HG03342 (cell line): ENCODE measurements at regions not wholly inside any gene's neighbourhood (a gene's known extent, or its start where the extent isn't known, plus 50 kb on each side); places are given as distances from the start of the nearest gene placed in this dataset.

Experiments
- ATAC-seq: cut with Tn5 transposase; IDR thresholded peaks from one replicate; pipeline ENCODE4 v1.9.1; 2021; ENCODE audit warnings: mild to moderate bottlenecking, moderate library complexity; ENCODE audit not compliant: unreplicated experiment

DNA sequence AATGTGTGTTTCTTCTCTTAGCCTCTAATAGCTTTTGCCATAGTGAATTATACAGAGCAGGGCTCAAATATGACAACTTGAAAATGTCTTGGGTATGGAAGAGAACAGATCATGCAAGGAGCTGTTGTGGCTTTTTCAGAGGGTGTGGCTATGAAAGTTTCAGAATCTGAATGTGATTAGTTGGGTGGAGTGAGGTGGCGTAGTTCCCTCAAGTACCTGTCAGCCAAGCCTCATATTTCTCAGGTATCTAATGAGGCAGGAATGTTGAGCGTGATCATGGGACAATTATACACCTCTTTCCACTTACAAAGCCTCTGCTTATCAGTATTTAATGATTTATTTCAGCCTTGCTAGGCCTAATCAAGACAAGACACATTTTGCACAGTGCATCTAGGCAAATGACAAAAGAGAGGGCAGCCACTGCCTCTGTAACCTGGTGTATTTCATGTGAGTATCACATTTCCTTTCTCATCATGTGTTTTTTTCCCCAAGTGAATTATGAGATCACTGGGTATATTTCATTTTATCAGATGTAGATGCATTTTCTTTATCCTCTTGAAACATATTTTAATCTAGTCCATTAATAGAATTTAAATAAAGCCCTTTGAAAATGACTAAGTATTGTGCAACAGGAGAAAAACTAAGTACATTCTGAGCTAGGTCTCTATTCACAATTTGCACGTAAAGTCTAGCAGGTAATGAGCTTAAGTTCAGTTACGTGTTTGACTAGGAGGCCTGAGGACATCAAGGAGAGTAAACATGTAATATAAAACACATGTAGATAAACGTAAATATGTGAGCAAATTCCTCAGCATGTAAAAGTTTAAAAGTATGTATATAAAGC is 644.4 kb upstream of the IGFBP3 start:
- no peak for ATAC-seq

GRCh38 chr7:46559194-46559832 is 638.2 kb upstream of the IGFBP3 start:
- no peak for ATAC-seq

DNA sequence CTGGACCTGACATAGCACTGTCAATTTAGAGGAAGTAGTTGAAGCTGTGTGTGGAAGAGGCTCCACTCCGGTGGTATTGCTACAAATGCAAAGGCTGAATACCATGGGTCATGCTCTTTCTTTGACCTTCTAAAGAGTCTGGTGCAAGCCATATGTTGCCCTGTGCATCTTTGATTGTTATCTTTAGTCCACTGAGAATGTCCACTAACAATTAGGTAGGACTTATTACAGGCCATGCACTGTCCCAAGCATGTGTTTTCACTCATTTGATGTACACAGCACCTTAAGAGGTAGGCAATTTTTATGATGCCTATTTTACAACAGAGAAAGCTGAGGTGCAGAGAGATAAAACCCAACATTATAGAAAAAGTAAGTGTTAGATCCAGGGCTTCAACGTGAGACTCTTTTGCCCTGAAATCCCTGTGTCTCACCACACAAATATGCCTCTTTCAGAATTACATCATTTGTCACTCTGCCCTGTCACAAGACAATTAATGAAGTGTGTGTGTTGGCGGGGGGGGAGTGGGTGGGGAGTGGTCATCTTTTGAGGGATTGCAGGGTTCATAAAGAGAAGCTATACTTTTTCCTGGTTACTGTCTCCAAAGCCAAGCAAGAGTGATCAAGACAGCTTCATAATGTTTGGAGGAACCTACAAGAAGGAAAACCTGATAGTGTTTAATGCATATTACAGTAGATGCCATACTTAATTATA is 637.6 kb upstream of the IGFBP3 start:
- no peak for ATAC-seq

DNA sequence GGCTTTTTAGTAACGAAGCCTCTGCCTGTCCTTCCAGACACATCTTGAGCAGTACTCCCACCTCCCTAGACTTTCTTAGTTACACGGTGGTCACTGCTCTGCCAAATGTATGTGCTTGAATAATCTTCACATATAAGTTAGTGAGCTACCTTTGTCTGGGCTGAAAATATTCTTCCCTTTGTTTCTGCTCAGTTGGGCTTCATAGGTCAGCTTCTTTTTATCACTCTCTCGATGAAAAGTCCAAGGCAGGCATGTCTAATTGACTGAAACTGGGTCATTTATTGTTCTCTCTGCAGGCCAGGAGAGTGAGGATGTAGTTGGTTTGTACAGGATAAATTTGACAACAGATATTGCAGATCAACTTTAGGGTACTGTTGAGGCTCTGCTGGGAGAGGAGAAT is 636.7 kb upstream of the IGFBP3 start:
- no peak for ATAC-seq

DNA sequence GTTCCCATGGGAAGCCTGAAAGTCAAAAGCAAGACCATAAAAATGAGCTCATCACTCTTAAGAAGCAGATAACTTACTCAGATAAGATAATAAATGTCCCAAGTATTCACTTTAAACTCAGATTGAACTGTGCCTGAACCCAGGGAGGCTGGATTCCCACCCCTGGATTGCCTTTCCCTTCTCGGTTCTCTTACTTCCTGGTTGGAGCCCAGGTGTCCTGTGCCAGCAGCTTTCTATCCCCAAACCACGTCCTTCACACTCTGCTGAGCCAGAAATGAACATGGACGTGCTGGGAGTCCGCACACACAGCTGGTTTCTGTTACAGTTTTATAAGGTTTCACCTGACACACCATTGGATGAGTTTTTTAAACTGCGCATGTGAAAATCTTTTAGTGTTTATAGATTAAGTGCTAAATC is 636.2 kb upstream of the IGFBP3 start:
- ATAC-seq: no peak

GRCh38 chr7:46554688-46555422 is 633.8 kb upstream of the IGFBP3 start:
- no peak for ATAC-seq

- ATAC-seq: no peak
Observed at GRCh38 chr7:46551603-46552002, 630.5 kb upstream of the IGFBP3 start.

- no peak for ATAC-seq
Observed at GRCh38 chr7:46550864-46551263, 629.8 kb upstream of the IGFBP3 start.

- ATAC-seq: no peak
Observed at GRCh38 chr7:46549892-46550639, 629.0 kb upstream of the IGFBP3 start.

DNA sequence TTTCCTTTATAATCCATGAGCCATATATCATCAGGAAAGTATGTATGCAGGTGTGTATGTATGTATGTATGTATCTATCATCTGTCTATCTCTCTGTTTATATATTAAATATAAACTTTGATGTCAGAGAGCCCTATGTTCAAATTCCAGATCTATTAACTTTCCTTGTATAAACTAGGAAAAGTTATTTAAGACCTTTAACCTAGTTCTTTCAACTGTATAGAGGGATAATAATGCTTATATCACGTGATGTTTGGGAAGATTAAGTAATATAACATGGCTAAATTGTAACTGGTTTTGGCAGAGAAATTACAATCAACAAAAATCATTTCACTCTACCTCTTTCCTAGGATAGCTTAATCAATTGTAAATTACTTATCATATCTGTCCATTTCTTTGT is 628.3 kb upstream of the IGFBP3 start:
- ATAC-seq: no peak

- ATAC-seq: no peak
Observed at GRCh38 chr7:46547044-46547443, 626.0 kb upstream of the IGFBP3 start.

DNA sequence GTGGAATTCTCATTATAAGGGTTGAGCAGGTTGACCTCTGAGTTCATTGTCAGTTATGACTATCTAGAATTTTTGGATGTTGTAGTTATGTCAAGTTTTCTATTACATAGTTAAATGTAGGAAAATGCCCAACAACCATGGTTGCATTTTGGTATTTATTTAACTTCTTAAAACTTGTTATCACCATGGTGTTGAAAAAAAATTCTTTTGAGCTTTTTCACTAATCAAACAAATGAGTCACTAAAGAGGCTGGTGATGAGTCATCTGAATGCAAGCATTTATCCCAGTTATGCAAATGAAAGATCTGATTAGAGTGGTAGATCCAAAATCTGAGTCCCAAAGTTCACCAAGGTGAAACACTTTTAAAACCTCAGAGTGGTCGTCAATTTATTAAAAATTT is 624.7 kb upstream of the IGFBP3 start:
- no peak for ATAC-seq

DNA sequence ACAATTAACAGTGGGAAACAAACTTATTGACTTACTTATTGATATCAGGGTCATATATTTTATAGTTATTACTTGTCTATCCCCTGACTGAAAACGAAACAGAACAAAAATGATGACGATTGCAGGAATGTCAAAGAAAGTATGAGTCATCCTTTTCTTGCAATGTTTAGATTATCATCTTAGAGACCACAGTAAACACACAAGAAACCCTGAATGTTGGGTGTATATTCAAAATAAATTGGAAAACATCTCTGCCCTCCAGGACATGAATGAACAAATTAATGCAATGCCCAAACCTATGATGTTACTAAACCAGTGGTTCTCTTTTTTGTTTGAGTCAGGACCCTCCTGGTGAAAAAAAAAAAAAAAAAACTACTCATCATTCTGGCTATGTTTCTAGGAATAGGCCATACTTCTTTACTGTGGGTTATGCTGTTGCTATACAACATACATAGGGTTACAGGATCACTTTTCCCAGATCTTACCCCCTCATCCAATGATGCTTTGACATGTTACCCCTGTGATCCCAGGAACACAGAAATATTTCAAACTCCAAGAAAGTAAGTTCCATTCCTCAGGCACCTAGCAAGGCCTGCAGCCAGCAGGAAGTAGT is 623.4 kb upstream of the IGFBP3 start:
- no peak for ATAC-seq

DNA sequence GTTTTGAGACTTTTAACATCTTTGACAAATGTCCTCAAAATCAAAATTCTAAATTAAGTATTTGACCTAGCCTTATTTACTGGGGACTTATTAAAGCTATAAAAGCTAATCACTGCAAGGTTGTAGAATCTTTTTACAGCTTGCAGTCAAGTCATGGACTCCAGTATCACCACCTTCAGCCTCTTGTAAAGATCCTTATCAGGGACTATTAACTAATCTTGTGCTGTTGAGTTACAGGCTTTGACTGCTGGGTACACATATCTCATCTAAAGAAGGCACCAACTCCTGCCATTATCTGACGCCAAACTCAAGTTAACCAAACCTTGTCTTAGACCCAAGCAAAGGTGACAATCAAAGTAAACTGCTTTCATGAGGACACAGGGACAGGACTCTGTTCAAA is 621.0 kb upstream of the IGFBP3 start:
- ATAC-seq: no peak

- no peak for ATAC-seq
Observed at GRCh38 chr7:46539892-46540483, 618.9 kb upstream of the IGFBP3 start.

DNA sequence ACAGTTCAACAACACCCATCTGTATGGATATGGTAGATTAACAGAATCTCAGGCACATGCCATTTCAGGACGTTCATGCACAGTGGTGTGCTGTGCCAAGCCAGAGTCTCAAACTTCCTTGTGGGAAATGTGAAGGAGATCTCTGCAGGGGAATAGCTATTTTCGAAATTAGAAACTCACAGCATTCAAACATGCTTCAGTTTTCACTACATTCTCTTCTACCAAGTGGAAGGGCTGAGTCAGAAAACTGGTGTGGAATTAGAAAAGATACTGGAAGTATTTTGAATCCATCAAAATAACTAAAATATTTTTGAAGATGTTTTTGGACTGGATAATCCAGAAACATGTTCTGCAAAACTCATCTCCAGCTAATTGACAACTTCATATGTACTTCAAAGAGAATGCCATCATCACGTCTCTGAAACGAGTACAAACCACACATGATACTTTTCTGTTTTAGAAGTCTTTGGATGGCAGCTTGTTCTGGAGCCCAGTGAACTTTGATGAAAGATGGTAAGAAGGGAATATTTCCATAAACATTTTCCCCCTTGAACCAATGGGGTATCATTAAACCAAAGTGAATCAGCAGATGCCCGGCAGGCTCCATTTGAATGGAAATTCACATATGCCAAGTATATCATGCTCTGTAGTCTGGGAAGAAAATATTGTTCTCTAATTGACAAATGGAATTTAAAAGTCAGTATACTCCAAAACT is 616.3 kb upstream of the IGFBP3 start:
- ATAC-seq: no peak

- no peak for ATAC-seq
Observed at GRCh38 chr7:46534664-46535588, 613.9 kb upstream of the IGFBP3 start.

DNA sequence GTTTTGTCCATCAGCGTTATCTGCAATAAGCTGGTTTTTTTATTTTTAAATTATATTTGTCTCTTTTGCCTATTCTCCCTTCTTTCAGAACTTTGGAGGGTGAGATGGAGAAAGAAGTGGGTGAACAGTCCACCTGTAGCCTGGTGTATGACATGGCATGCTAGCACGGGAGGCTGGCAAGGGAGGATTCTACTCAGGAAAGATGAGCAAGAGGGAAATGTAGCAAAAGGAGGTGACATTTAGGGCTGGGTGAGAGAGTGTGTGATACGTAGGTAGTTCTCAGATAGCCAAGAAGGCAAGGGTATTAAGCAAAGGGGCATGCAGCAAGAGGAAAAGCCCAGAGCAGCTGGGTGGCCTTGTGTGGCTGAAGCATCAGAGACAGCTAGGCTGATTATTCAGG is 612.9 kb upstream of the IGFBP3 start:
- no peak for ATAC-seq
